ENCODE measurements at regions not wholly inside any gene's neighbourhood (a gene's known extent, or its start where the extent isn't known, plus 50 kb on each side); places are given as distances from the start of the nearest gene placed in this dataset.
"Not testable (repeated sequence)": the region's sequence is repeated elsewhere in the genome, so short reads cannot be mapped to it uniquely, and the experiment has no call there.

DNA sequence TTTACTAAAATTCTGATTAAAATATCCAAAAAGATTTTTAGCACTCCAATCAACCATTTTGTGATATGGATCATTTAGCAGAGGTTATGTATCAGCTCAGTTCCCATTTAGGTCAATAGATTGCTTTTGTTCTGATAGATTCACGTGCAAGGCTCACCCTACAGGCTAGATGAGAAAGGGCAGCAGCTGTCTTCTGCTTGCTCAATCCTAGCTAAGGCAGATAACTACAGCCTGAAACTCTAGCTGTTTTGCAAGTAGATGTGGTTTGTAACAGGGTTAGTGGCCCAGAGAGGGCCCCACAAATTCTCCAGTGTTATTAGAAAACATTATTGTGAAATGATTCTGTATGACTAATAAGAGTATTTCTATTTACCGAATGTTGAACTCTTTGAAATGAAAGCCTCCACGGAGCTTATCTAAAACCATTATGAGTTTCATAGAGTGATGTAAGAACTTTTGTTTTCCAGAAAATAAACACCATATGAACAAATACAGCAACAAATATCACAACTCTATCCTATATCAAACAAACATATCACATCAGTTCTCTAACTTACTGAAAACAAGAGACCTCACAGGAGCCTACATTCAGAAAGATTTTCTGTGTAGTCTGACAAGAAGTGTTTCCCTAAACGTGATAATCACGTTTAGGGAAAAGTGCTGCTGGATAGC lies 841.9 kb upstream of the ACO1 start:
- Mint-ChIP-seq H3K4me1 (ENCODE audit: low read depth) (peaks cover 16% of the 10 kb centered on the region), H3K27me3 (no peaks in the 10 kb centered on the region), H3K27ac (no peak overlapping the region), H3K36me3 (ENCODE audit: low read depth) (no peaks in the 10 kb centered on the region), H3K4me3 (no peak overlapping the region), H3K9me3 (no peaks in the 10 kb centered on the region)
- intact Hi-C loops (cut with micrococcal nuclease), result no loop called here
- ATAC-seq, result peak; percentile 91
- ChIA-PET CTCF (interaction anchor here (0.9 to 1.5 kb wide), 5 partner anchors 14 to 258 kb away, joined by 3 to 4 read pairs (median 4); no protein-coding TSS in a partner anchor), POLR2A (no interaction called here)
- TF ChIP-seq, protein P1, sequence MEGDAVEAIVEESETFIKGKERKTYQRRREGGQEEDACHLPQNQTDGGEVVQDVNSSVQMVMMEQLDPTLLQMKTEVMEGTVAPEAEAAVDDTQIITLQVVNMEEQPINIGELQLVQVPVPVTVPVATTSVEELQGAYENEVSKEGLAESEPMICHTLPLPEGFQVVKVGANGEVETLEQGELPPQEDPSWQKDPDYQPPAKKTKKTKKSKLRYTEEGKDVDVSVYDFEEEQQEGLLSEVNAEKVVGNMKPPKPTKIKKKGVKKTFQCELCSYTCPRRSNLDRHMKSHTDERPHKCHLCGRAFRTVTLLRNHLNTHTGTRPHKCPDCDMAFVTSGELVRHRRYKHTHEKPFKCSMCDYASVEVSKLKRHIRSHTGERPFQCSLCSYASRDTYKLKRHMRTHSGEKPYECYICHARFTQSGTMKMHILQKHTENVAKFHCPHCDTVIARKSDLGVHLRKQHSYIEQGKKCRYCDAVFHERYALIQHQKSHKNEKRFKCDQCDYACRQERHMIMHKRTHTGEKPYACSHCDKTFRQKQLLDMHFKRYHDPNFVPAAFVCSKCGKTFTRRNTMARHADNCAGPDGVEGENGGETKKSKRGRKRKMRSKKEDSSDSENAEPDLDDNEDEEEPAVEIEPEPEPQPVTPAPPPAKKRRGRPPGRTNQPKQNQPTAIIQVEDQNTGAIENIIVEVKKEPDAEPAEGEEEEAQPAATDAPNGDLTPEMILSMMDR (IDR thresholded peaks at IDR 0.05), result peak; percentile 34
- DNase-seq, result peak; percentile 42

DNA sequence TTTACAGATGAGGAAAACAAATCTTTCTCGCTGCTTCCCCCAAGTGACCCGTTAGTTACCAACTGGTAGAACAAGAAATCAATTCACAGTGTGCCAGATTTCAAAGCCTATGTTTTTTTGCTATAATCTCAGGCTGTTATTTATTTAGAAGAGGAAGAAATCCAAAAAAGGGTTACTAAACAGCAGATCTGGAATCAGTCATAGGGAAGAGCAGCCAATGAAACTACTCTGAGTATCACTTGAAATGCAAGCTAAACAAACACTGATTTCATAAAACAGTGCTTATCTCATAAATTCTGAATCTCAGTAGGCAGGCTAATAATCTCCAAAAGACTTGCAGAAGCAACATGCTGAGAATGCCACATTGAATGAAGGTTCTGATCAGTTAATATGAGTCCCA lies 829.5 kb upstream of the ACO1 start:
- TF ChIP-seq, protein P1 (IDR thresholded peaks at IDR 0.05), result no peak
- no peaks in the 10 kb centered on the region for H3K27me3 Mint-ChIP-seq
- ATAC-seq, result no peak
- H3K27ac Mint-ChIP-seq, result no peak overlapping the region
- ChIA-PET CTCF (no interaction called here), POLR2A (no interaction called here)
- H3K4me1 Mint-ChIP-seq (ENCODE audit: low read depth), result no peaks in the 10 kb centered on the region
- intact Hi-C loops (cut with micrococcal nuclease), result no loop called here
- H3K36me3 Mint-ChIP-seq (ENCODE audit: low read depth), result no peaks in the 10 kb centered on the region
- H3K4me3 Mint-ChIP-seq, result no peak overlapping the region
- H3K9me3 Mint-ChIP-seq, result peaks cover 4% of the 10 kb centered on the region
- no peak for DNase-seq

DNA sequence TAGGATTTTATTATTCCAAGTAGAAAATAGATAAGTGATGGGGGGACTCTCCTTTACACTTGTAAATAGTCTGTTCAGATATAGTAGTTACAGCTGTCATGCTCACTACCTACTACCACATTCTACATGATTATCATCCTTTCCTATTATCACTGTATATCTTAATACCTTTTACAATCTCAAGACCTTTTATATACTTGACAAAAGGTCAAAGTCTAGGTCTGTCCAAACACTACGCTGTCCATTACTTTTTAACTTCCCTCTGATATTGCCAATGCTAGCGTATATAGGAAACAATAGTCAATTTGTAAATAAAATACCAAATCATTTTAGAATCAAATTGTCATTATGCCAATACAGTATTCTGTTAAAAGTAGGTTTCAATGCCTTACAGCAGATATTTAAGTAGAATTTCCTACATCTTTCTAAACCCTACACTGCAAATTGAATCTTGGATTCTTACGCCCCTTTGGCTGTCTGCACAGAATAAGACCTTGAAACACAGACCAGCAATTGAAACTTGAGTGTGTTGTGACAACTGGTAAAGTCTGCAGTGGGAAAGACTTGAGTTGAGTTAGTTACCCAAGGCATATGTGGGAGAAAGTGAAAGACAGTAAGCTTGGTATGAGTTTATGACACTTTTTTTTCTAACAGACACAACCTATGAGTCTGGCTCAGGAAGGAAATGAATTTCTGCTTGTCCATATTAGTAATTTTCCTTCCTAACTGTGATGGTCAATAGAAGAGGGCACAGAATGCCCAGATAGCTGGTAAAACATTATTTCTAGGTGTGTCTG lies 827.6 kb upstream of the ACO1 start:
- Mint-ChIP-seq H3K36me3 (ENCODE audit: low read depth) (no peaks in the 10 kb centered on the region), H3K4me1 (ENCODE audit: low read depth) (no peaks in the 10 kb centered on the region), H3K4me3 (no peak overlapping the region), H3K27ac (no peak overlapping the region), H3K9me3 (peaks cover 7% of the 10 kb centered on the region), H3K27me3 (no peaks in the 10 kb centered on the region)
- TF ChIP-seq, protein P1 (IDR thresholded peaks at IDR 0.05), result no peak
- POLR2A ChIA-PET, result no interaction called here
- intact Hi-C loops (cut with micrococcal nuclease), result no loop called here
- CTCF ChIA-PET, result no interaction called here
- no peak for DNase-seq
- ATAC-seq, result no peak

DNA sequence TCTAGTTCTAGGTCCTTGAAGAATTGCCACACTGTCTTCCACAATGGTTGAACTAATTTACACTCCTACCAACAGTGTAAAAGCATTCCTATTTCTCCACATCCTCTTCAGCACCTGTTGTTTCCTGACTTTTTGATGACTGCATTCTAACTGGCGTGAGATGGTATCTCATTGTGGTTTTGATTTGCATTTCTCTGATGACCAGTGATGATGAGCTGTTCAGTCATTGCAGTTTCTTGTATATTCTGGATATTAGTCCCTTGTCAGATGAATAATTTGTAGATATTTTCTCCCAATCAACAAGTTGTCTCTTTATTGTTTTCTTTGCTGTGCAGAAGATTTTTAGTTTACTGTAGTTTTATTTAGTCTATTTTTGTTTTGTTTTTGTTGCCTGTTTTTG lies 812.3 kb upstream of the ACO1 start:
- CTCF ChIA-PET; H3K4me1 Mint-ChIP-seq (ENCODE audit: low read depth); H3K36me3 Mint-ChIP-seq (ENCODE audit: low read depth); intact Hi-C loops (cut with micrococcal nuclease); POLR2A ChIA-PET; H3K27ac Mint-ChIP-seq; DNase-seq; H3K4me3 Mint-ChIP-seq; ATAC-seq; H3K27me3 Mint-ChIP-seq: not testable (repeated sequence)
- H3K9me3 Mint-ChIP-seq, result peaks cover 14% of the 10 kb centered on the region

DNA sequence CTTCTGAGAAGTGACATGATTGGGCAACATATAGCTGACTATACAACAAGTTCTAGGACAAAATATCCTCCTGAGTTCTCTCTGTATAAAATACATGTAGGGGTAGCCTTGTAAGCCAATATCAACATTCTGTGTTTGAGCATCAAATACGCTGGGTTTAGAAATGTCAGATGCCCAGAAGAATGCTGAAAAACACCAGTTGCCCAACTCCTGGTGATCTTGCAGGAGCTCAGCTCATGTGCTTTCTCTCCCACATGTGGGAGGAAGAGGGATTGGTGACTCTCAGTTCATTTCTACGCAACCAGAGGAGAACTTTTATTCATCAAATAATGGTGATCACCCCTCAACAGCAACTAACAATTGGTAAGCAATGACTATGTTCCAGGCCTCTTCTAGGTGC lies 810.9 kb upstream of the ACO1 start:
- Mint-ChIP-seq H3K4me1 (ENCODE audit: low read depth) (no peaks in the 10 kb centered on the region), H3K27me3 (no peaks in the 10 kb centered on the region), H3K36me3 (ENCODE audit: low read depth) (peaks cover 2% of the 10 kb centered on the region), H3K4me3 (no peak overlapping the region), H3K27ac (no peak overlapping the region), H3K9me3 (peaks cover 14% of the 10 kb centered on the region)
- CTCF ChIA-PET, result no interaction called here
- POLR2A ChIA-PET, result no interaction called here
- TF ChIP-seq, protein P1 (IDR thresholded peaks at IDR 0.05), result no peak
- DNase-seq (no peak), ATAC-seq (no peak)
- intact Hi-C loops (cut with micrococcal nuclease), result no loop called here
